H1 (cell line): ENCODE measurements at regions not wholly inside any gene's neighbourhood (a gene's known extent, or its start where the extent isn't known, plus 50 kb on each side); places are given as distances from the start of the nearest gene placed in this dataset.

ENCODE experiments used
- ATF3 ChIP-seq: IDR thresholded peaks from 2 replicates; pipeline ENCODE4 v1.6.1; 2011; ENCODE audit warnings: low read depth, mild to moderate bottlenecking, low read length; ENCODE audit not compliant: insufficient read depth
- BACH1 ChIP-seq: IDR thresholded peaks from 2 replicates; pipeline ENCODE4 v1.6.1; 2012; ENCODE audit warnings: low read length, improper control_type of control experiment
- GTF2F1 ChIP-seq: IDR thresholded peaks from 2 replicates; pipeline ENCODE4 v1.6.1; 2012; ENCODE audit warnings: low read depth, low read length, improper control_type of control experiment, borderline replicate concordance
- HDAC2 ChIP-seq, 2 experiments: fragments of 300-600 bp in 1 of 2; sonication (generic) in 1 of 2; IDR thresholded peaks; 2 replicates each; pipeline ENCODE4 v1.6.1; 2011 to 2012; ENCODE audit warnings: low read depth in 2 of 2, low read length in 2 of 2, mild to moderate bottlenecking in 2 of 2, moderate library complexity in 2 of 2, borderline replicate concordance in 1 of 2, inconsistent platforms in 1 of 2
- JUND ChIP-seq: IDR thresholded peaks from 2 replicates; pipeline ENCODE4 v1.6.1; 2011; ENCODE audit warnings: mild to moderate bottlenecking, improper control_type of control experiment, low read length
- POU5F1 ChIP-seq: IDR thresholded peaks from 2 replicates; pipeline ENCODE4 v1.6.1; 2011; ENCODE audit warnings: low read depth, mild to moderate bottlenecking, low read length, moderate library complexity
- RBBP5 ChIP-seq: IDR thresholded peaks from 2 replicates; pipeline ENCODE4 v1.7.1; 2012; ENCODE audit warnings: low read depth, mild to moderate bottlenecking, inconsistent platforms, low read length, moderate library complexity, borderline replicate concordance
- TF ChIP-seq, protein P1 (sequence below): fragments of 300-600 bp; sonication (generic); IDR thresholded peaks from 2 replicates; pipeline ENCODE4 v1.7.1; 2012; ENCODE audit warnings: low read length, moderate library complexity, mild to moderate bottlenecking, inconsistent platforms; ENCODE audit not compliant: insufficient replicate concordance
- TF ChIP-seq, protein P2 (sequence below): IDR thresholded peaks from 2 replicates; pipeline ENCODE4 v1.6.1; 2012; ENCODE audit warnings: inconsistent platforms

- TF ChIP-seq, protein P1, sequence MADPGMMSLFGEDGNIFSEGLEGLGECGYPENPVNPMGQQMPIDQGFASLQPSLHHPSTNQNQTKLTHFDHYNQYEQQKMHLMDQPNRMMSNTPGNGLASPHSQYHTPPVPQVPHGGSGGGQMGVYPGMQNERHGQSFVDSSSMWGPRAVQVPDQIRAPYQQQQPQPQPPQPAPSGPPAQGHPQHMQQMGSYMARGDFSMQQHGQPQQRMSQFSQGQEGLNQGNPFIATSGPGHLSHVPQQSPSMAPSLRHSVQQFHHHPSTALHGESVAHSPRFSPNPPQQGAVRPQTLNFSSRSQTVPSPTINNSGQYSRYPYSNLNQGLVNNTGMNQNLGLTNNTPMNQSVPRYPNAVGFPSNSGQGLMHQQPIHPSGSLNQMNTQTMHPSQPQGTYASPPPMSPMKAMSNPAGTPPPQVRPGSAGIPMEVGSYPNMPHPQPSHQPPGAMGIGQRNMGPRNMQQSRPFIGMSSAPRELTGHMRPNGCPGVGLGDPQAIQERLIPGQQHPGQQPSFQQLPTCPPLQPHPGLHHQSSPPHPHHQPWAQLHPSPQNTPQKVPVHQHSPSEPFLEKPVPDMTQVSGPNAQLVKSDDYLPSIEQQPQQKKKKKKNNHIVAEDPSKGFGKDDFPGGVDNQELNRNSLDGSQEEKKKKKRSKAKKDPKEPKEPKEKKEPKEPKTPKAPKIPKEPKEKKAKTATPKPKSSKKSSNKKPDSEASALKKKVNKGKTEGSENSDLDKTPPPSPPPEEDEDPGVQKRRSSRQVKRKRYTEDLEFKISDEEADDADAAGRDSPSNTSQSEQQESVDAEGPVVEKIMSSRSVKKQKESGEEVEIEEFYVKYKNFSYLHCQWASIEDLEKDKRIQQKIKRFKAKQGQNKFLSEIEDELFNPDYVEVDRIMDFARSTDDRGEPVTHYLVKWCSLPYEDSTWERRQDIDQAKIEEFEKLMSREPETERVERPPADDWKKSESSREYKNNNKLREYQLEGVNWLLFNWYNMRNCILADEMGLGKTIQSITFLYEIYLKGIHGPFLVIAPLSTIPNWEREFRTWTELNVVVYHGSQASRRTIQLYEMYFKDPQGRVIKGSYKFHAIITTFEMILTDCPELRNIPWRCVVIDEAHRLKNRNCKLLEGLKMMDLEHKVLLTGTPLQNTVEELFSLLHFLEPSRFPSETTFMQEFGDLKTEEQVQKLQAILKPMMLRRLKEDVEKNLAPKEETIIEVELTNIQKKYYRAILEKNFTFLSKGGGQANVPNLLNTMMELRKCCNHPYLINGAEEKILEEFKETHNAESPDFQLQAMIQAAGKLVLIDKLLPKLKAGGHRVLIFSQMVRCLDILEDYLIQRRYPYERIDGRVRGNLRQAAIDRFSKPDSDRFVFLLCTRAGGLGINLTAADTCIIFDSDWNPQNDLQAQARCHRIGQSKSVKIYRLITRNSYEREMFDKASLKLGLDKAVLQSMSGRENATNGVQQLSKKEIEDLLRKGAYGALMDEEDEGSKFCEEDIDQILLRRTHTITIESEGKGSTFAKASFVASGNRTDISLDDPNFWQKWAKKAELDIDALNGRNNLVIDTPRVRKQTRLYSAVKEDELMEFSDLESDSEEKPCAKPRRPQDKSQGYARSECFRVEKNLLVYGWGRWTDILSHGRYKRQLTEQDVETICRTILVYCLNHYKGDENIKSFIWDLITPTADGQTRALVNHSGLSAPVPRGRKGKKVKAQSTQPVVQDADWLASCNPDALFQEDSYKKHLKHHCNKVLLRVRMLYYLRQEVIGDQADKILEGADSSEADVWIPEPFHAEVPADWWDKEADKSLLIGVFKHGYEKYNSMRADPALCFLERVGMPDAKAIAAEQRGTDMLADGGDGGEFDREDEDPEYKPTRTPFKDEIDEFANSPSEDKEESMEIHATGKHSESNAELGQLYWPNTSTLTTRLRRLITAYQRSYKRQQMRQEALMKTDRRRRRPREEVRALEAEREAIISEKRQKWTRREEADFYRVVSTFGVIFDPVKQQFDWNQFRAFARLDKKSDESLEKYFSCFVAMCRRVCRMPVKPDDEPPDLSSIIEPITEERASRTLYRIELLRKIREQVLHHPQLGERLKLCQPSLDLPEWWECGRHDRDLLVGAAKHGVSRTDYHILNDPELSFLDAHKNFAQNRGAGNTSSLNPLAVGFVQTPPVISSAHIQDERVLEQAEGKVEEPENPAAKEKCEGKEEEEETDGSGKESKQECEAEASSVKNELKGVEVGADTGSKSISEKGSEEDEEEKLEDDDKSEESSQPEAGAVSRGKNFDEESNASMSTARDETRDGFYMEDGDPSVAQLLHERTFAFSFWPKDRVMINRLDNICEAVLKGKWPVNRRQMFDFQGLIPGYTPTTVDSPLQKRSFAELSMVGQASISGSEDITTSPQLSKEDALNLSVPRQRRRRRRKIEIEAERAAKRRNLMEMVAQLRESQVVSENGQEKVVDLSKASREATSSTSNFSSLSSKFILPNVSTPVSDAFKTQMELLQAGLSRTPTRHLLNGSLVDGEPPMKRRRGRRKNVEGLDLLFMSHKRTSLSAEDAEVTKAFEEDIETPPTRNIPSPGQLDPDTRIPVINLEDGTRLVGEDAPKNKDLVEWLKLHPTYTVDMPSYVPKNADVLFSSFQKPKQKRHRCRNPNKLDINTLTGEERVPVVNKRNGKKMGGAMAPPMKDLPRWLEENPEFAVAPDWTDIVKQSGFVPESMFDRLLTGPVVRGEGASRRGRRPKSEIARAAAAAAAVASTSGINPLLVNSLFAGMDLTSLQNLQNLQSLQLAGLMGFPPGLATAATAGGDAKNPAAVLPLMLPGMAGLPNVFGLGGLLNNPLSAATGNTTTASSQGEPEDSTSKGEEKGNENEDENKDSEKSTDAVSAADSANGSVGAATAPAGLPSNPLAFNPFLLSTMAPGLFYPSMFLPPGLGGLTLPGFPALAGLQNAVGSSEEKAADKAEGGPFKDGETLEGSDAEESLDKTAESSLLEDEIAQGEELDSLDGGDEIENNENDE: no peak
- no peak for TF ChIP-seq ATF3
- TF ChIP-seq JUND: no peak
- no peak for TF ChIP-seq HDAC2 (IDR thresholded peaks at IDR 0.05; ENCODE audit: borderline replicate concordance in 1 of 2, low read depth in 2 of 2, low read length in 2 of 2)
- TF ChIP-seq GTF2F1: no peak
- TF ChIP-seq BACH1: no peak
- no peak for TF ChIP-seq RBBP5
- no peak for TF ChIP-seq POU5F1
- TF ChIP-seq, protein P2, sequence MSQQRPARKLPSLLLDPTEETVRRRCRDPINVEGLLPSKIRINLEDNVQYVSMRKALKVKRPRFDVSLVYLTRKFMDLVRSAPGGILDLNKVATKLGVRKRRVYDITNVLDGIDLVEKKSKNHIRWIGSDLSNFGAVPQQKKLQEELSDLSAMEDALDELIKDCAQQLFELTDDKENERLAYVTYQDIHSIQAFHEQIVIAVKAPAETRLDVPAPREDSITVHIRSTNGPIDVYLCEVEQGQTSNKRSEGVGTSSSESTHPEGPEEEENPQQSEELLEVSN: no peak
Measured at GRCh38 chr5:135210286-135211055, 176.4 kb upstream of the PITX1 start (continued).
